GM11168 (cell line): ENCODE measurements at regions not wholly inside any gene's neighbourhood (a gene's known extent, or its start where the extent isn't known, plus 50 kb on each side); places are given as distances from the start of the nearest gene placed in this dataset.

Experiments used
- in situ Hi-C: fragments of 300-500 bp; cut with MboI; formaldehyde crosslinking; loops from one replicate; pipeline ENCODE4 v1.12.0; 2022; ENCODE audit warnings: low sequenced_read_pairs; ENCODE audit not compliant: unreplicated experiment

- in situ Hi-C loops = no loop called here
These were observed 301.1 kb downstream of the SHQ1 start for GRCh38 chr3:72547183-72547582.

- in situ Hi-C loops = no loop called here
These were observed 304.0 kb downstream of the SHQ1 start for GRCh38 chr3:72544239-72544638.

- in situ Hi-C loops = no loop called here
These were observed 305.0 kb downstream of the SHQ1 start for GRCh38 chr3:72543246-72543645.

- in situ Hi-C loops = no loop called here
These were observed 305.5 kb downstream of the SHQ1 start for GRCh38 chr3:72542781-72543180.

- in situ Hi-C loops = no loop called here
These were observed 308.4 kb downstream of the SHQ1 start for GRCh38 chr3:72539856-72540255.

- in situ Hi-C loops = no loop called here
These were observed 310.0 kb downstream of the SHQ1 start for GRCh38 chr3:72538070-72538745.

GRCh38 chr3:72537448-72537847 is 310.8 kb downstream of the SHQ1 start:
- in situ Hi-C loops = no loop called here

- in situ Hi-C loops = no loop called here
These were observed 311.4 kb downstream of the SHQ1 start for GRCh38 chr3:72536878-72537267.

GRCh38 chr3:72536206-72536877 is 311.9 kb downstream of the SHQ1 start:
- in situ Hi-C loops = no loop called here

GRCh38 chr3:72535772-72536171 is 312.5 kb downstream of the SHQ1 start:
- in situ Hi-C loops = no loop called here

GRCh38 chr3:72533591-72534473 is 314.4 kb downstream of the SHQ1 start:
- in situ Hi-C loops = no loop called here

- in situ Hi-C loops = no loop called here
These were observed 317.8 kb downstream of the SHQ1 start for GRCh38 chr3:72530426-72530825.

GRCh38 chr3:72529081-72529480 is 319.2 kb downstream of the SHQ1 start:
- in situ Hi-C loops = no loop called here

GRCh38 chr3:72523429-72524151 is 324.7 kb downstream of the SHQ1 start:
- in situ Hi-C loops = no loop called here

- in situ Hi-C loops = no loop called here
These were observed 327.4 kb downstream of the SHQ1 start for GRCh38 chr3:72520690-72521308.

GRCh38 chr3:72519946-72520604 is 328.2 kb downstream of the SHQ1 start:
- in situ Hi-C loops = no loop called here

GRCh38 chr3:72517921-72518424 is 330.3 kb downstream of the SHQ1 start:
- in situ Hi-C loops = no loop called here

- in situ Hi-C loops = no loop called here
These were observed 330.9 kb downstream of the SHQ1 start for GRCh38 chr3:72517336-72517735.

- in situ Hi-C loops = no loop called here
These were observed 331.9 kb downstream of the SHQ1 start for GRCh38 chr3:72516361-72516760.
